IMR-90 (cell line): ENCODE measurements at regions not wholly inside any gene's neighbourhood (a gene's known extent, or its start where the extent isn't known, plus 50 kb on each side); places are given as distances from the start of the nearest gene placed in this dataset.

Experiments
- ATAC-seq: fragments of 200-7000 bp; cut with Tn5 transposase; 2 replicates; pipeline ENCODE4 v1.9.1; 2020; ENCODE audit warnings: low read depth, mild to moderate bottlenecking, moderate library complexity
- BruUV-seq: library from RNA; stranded (reverse); fragments of 400-500 nt; replicated peaks from 2 replicates; lab custom pipeline; 2021; lab: Mats Ljungman, UMichigan
- CTCF ChIA-PET: fragments of 300-600 bp; formaldehyde crosslinking; extraction: SDS; loops from one replicate; lab custom pipeline; 2021; ENCODE audit warnings: antibody characterized with exemption; lab: Yijun Ruan, JAX
- POLR2A ChIA-PET: fragments of 300-600 bp; sonication (Branson Sonifier 250); formaldehyde crosslinking; loops from one replicate; lab custom pipeline; 2022; ENCODE audit warnings: antibody characterized with exemption; ENCODE audit not compliant: unreplicated experiment; lab: Charles Lee
- DNase-seq: peaks from one replicate; pipeline ENCODE4 v3.0.0; 2013
- H2AFZ ChIP-seq: replicated peaks from 2 replicates; pipeline ENCODE3; 2013; ENCODE audit warnings: low read length, mild to moderate bottlenecking; ENCODE audit not compliant: poor library complexity
- H2AK5ac ChIP-seq: 2 replicates; pipeline ENCODE4 v1.6.1; 2013; ENCODE audit warnings: low read depth, low read length, inconsistent platforms
- H2AK9ac ChIP-seq: replicated peaks from 2 replicates; pipeline ENCODE3; 2013; ENCODE audit warnings: mild to moderate bottlenecking, low read depth, low read length, moderate library complexity; ENCODE audit not compliant: poor library complexity
- H2BK120ac ChIP-seq: 2 replicates; pipeline ENCODE4 v1.6.1; 2013; ENCODE audit warnings: low read depth, low read length, inconsistent platforms
- H2BK15ac ChIP-seq: 3 replicates; pipeline ENCODE4 v1.6.1; 2013; ENCODE audit warnings: low read depth, low read length, inconsistent platforms
- H2BK20ac ChIP-seq: 2 replicates; pipeline ENCODE4 v1.6.1; 2013; ENCODE audit warnings: low read depth, mild to moderate bottlenecking, inconsistent platforms, low read length, moderate library complexity
- H2BK5ac ChIP-seq: 2 replicates; pipeline ENCODE4 v1.6.1; 2013; ENCODE audit warnings: mild to moderate bottlenecking, low read depth, low read length, inconsistent platforms; ENCODE audit not compliant: poor library complexity, severe bottlenecking
- H3K14ac ChIP-seq: replicated peaks from 2 replicates; pipeline ENCODE4 v1.6.1; 2013; ENCODE audit warnings: low read depth, low read length, inconsistent platforms
- H3K18ac ChIP-seq: 2 replicates; pipeline ENCODE4 v1.6.1; 2013; ENCODE audit warnings: low read depth, low read length, control low read depth
- H3K23ac ChIP-seq: 2 replicates; pipeline ENCODE4 v1.6.1; 2013; ENCODE audit warnings: low read depth, low read length, inconsistent platforms
- H3K27ac ChIP-seq: 2 replicates; pipeline ENCODE4 v1.5.1; 2013; ENCODE audit warnings: mild to moderate bottlenecking, control low read depth, low read length; ENCODE audit not compliant: insufficient read depth
- H3K27me3 ChIP-seq: 2 replicates; pipeline ENCODE4 v1.6.1; 2013; ENCODE audit warnings: low read length; ENCODE audit not compliant: control insufficient read depth, insufficient read depth
- H3K36me3 ChIP-seq: 2 replicates; pipeline ENCODE4 v1.6.1; 2013; ENCODE audit warnings: low read length, mixed read lengths; ENCODE audit not compliant: control insufficient read depth, insufficient read depth
- H3K4ac ChIP-seq: 2 replicates; pipeline ENCODE4 v1.6.1; 2013; ENCODE audit warnings: low read depth, low read length, inconsistent platforms
- H3K4me1 ChIP-seq: 2 replicates; pipeline ENCODE4 v1.6.1; 2013; ENCODE audit warnings: low read length, mixed read lengths; ENCODE audit not compliant: control insufficient read depth, insufficient read depth
- H3K4me2 ChIP-seq: 2 replicates; pipeline ENCODE4 v1.6.1; 2013; ENCODE audit warnings: low read depth, mild to moderate bottlenecking, control low read depth, low read length, moderate library complexity
- H3K4me3 ChIP-seq: 2 replicates; pipeline ENCODE4 v1.5.1; 2013; ENCODE audit warnings: low read depth, mild to moderate bottlenecking, control low read depth, low read length, moderate library complexity; ENCODE audit not compliant: insufficient read depth
- H3K56ac ChIP-seq: 2 replicates; pipeline ENCODE4 v1.6.1; 2013; ENCODE audit warnings: low read length, inconsistent platforms; ENCODE audit not compliant: insufficient read depth; ENCODE audit errors: extremely low read depth
- H3K79me1 ChIP-seq, 2 experiments: 2 replicates each; pipeline ENCODE4 v1.6.1; 2013; ENCODE audit warnings: low read length in 2 of 2, inconsistent platforms in 1 of 2, low read depth in 1 of 2
- H3K9ac ChIP-seq: 2 replicates; pipeline ENCODE4 v1.6.1; 2013; ENCODE audit warnings: low read depth, low read length, control low read depth
- H3K9me1 ChIP-seq: 2 replicates; pipeline ENCODE4 v1.6.1; 2013; ENCODE audit warnings: low read length, inconsistent platforms; ENCODE audit not compliant: insufficient read depth
- H3K9me3 ChIP-seq: 2 replicates; pipeline ENCODE4 v1.6.1; 2013; ENCODE audit warnings: low read length; ENCODE audit not compliant: control insufficient read depth, insufficient read depth
- H4K20me1 ChIP-seq: 2 replicates; pipeline ENCODE4 v1.6.1; 2013; ENCODE audit warnings: low read length, inconsistent platforms; ENCODE audit not compliant: insufficient read depth
- H4K5ac ChIP-seq: 2 replicates; pipeline ENCODE4 v1.6.1; 2013; ENCODE audit warnings: mild to moderate bottlenecking, low read depth, low read length, control low read depth
- H4K8ac ChIP-seq, 2 experiments: 2 replicates each; pipeline ENCODE4 v1.6.1; 2013; ENCODE audit warnings: low read depth in 2 of 2, low read length in 2 of 2, control low read depth in 1 of 2, inconsistent platforms in 1 of 2
- H4K91ac ChIP-seq: 2 replicates; pipeline ENCODE4 v1.6.1; 2013; ENCODE audit warnings: low read depth, low read length, inconsistent platforms; ENCODE audit not compliant: insufficient read depth
- BHLHE40 ChIP-seq: fragments of 150-350 bp; IDR thresholded peaks from 2 replicates; pipeline ENCODE4 v1.6.1; 2016; ENCODE audit warnings: mild to moderate bottlenecking, low read depth, low read length
- CEBPB ChIP-seq: IDR thresholded peaks from 2 replicates; pipeline ENCODE4 v1.6.1; 2012; ENCODE audit warnings: low read depth, low read length, improper control_type of control experiment
- CHD1 ChIP-seq: IDR thresholded peaks from 2 replicates; pipeline ENCODE4 v1.6.1; 2012; ENCODE audit warnings: low read depth, low read length, improper control_type of control experiment
- CTCF ChIP-seq: conservative IDR thresholded peaks from 2 replicates; pipeline ENCODE4 v1.5.1; 2012; ENCODE audit warnings: mild to moderate bottlenecking, low read depth, low read length, improper control_type of control experiment
- ELK1 ChIP-seq: fragments of 150-350 bp; IDR thresholded peaks from 2 replicates; pipeline ENCODE4 v1.6.1; 2016; ENCODE audit warnings: low read depth, mild to moderate bottlenecking, low read length, moderate library complexity, borderline replicate concordance
- FOS ChIP-seq: fragments of 150-350 bp; IDR thresholded peaks from 2 replicates; pipeline ENCODE4 v1.6.1; 2016; ENCODE audit warnings: low read depth, low read length
- MAFK ChIP-seq: IDR thresholded peaks from 2 replicates; pipeline ENCODE4 v1.6.1; 2012; ENCODE audit warnings: low read depth, low read length, improper control_type of control experiment
- MAZ ChIP-seq: IDR thresholded peaks from 2 replicates; pipeline ENCODE4 v1.6.1; 2012; ENCODE audit warnings: low read depth, mild to moderate bottlenecking, low read length, improper control_type of control experiment, moderate library complexity, borderline replicate concordance
- MXI1 ChIP-seq: IDR thresholded peaks from 2 replicates; pipeline ENCODE4 v1.6.1; 2012; ENCODE audit warnings: low read depth, mild to moderate bottlenecking, low read length, moderate library complexity, borderline replicate concordance
- NFE2L2 ChIP-seq: fragments of 150-350 bp; IDR thresholded peaks from 2 replicates; pipeline ENCODE4 v1.6.1; 2016; ENCODE audit warnings: low read depth, mild to moderate bottlenecking, low read length
- POLR2A ChIP-seq: IDR thresholded peaks from 2 replicates; pipeline ENCODE4 v1.6.1; 2012; ENCODE audit warnings: mild to moderate bottlenecking, low read depth, low read length
- RAD21 ChIP-seq: IDR thresholded peaks from 2 replicates; pipeline ENCODE4 v1.6.1; 2012; ENCODE audit warnings: low read length, improper control_type of control experiment
- RCOR1 ChIP-seq: IDR thresholded peaks from 2 replicates; pipeline ENCODE4 v1.6.1; 2012; ENCODE audit warnings: mild to moderate bottlenecking, low read length, improper control_type of control experiment; ENCODE audit not compliant: insufficient replicate concordance
- RFX5 ChIP-seq: IDR thresholded peaks from 2 replicates; pipeline ENCODE4 v1.8.0; 2012; ENCODE audit warnings: low read depth, mild to moderate bottlenecking, low read length, moderate library complexity
- SMC3 ChIP-seq: fragments of 150-350 bp; IDR thresholded peaks from 2 replicates; pipeline ENCODE4 v1.6.1; 2016; ENCODE audit warnings: low read depth, mild to moderate bottlenecking, antibody characterized with exemption, low read length, moderate library complexity
- USF2 ChIP-seq: fragments of 150-350 bp; IDR thresholded peaks from 2 replicates; pipeline ENCODE4 v1.6.1; 2017; ENCODE audit warnings: mild to moderate bottlenecking, antibody characterized with exemption, low read length, low read depth
- WGBS, 2 experiments: methylation state at CpG; one replicate each; pipeline versions ENCODE4 v1.1.5 to v1.1.7; 2013; ENCODE audit warnings: missing lambda C conversion rate in 2 of 2; ENCODE audit not compliant: insufficient read length in 1 of 2; ENCODE audit errors: extremely low coverage in 2 of 2; 5-methylcytosine and 5-hydroxymethylcytosine counted together
- dilution Hi-C: fragments of 300-500 bp; cut with HindIII; formaldehyde crosslinking; loops from one replicate; pipeline ENCODE4 v1.14.3; 2018; ENCODE audit warnings: low sequenced_read_pairs; ENCODE audit not compliant: unreplicated experiment
- in situ Hi-C: fragments of 300-500 bp; cut with MboI; formaldehyde crosslinking; loops from 3 replicates; pipeline ENCODE4 v1.14.3; 2019; ENCODE audit warnings: low sequenced_read_pairs, inconsistent platforms, mixed read lengths
- intact Hi-C: fragments of 100-400 bp; cut with micrococcal nuclease; formaldehyde crosslinking; loops from 2 replicates; pipeline ENCODE4 v1.10.0; 2022

- H2BK5ac ChIP-seq = no peak overlapping the region
- no peak overlapping the region for H4K8ac ChIP-seq
- intact Hi-C loops = no loop called here
- no peak overlapping the region for H3K56ac ChIP-seq
- no peak overlapping the region for H3K18ac ChIP-seq
- H2BK120ac ChIP-seq = no peak overlapping the region
- no peaks in the 10 kb centered on the region for H4K20me1 ChIP-seq
- H3K9me3 ChIP-seq = peaks cover 20% of the 10 kb centered on the region
- CTCF ChIA-PET = no interaction called here
- in situ Hi-C loops = no loop called here
- H2AFZ ChIP-seq = no peak overlapping the region
- 17% methylated on average over 2 of the region's 12 CpGs; no CpG with 5 or more reads in 1 of the 2 experiments for WGBS, 2 experiments
- no peak overlapping the region for H3K14ac ChIP-seq
- H3K23ac ChIP-seq = no peak overlapping the region
- no peaks in the 10 kb centered on the region for H3K4me1 ChIP-seq
- H2AK9ac ChIP-seq = no peak overlapping the region
- H3K4me2 ChIP-seq = no peak overlapping the region
- no peak overlapping the region for H3K27ac ChIP-seq
- DNase-seq (no peak), ATAC-seq (no peak)
- no peak overlapping the region for H2BK15ac ChIP-seq
- no peak overlapping the region for H4K91ac ChIP-seq
- no peaks in the 10 kb centered on the region for H3K36me3 ChIP-seq
- dilution Hi-C loops = no loop called here
- H3K4me3 ChIP-seq = no peak overlapping the region
- no peak overlapping the region for H3K4ac ChIP-seq
- BruUV-seq = no TSS peak
- no peaks in the 10 kb centered on the region for H3K9me1 ChIP-seq
- no peaks in the 10 kb centered on the region for H3K79me1 ChIP-seq
- H3K9ac ChIP-seq = no peak overlapping the region
- H2AK5ac ChIP-seq = no peak overlapping the region
- no peak overlapping the region for H2BK20ac ChIP-seq
- no peak overlapping the region for H4K5ac ChIP-seq
- POLR2A ChIA-PET = no interaction called here
- TF ChIP-seq FOS = no peak
- TF ChIP-seq MXI1 = no peak
- no peak for TF ChIP-seq CHD1
- no peak for TF ChIP-seq ELK1
- no peak for TF ChIP-seq RAD21
- no peak for TF ChIP-seq CTCF
- TF ChIP-seq NFE2L2 = no peak
- TF ChIP-seq SMC3 = no peak
- TF ChIP-seq RCOR1 = no peak
- no peak for TF ChIP-seq RFX5
- no peak for TF ChIP-seq USF2
- TF ChIP-seq CEBPB = no peak
- no peak for TF ChIP-seq MAZ
- no peak for TF ChIP-seq BHLHE40
- TF ChIP-seq MAFK = no peak
- no peak for TF ChIP-seq POLR2A
- H3K27me3 ChIP-seq = no peaks in the 10 kb centered on the region
Measured at GRCh38 chr19:28542394-28543243, 670.3 kb downstream of the UQCRFS1 start.
